ENCODE measurements at regions not wholly inside any gene's neighbourhood (a gene's known extent, or its start where the extent isn't known, plus 50 kb on each side); places are given as distances from the start of the nearest gene placed in this dataset.

DNA sequence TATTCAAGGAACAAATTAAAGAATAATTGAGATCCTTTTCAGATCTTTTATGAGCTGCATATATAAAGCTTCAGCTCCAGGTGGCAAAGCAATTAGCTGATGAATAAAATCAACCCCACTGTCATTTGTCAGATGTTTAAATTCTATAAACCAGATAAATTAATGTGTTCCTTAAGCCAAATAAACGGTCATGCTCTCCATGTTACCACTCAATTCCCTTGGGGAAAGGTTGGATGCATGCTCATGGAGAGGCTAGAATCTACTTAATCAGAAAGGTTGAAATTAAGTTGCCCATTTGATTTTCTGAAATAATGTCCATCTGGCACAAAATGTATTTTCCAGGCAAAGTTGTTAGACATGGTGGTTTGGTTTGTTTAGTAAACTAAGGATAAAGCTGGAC, 282.5 kb upstream of the SPRED2 start:
- TF ChIP-seq, protein P1, sequence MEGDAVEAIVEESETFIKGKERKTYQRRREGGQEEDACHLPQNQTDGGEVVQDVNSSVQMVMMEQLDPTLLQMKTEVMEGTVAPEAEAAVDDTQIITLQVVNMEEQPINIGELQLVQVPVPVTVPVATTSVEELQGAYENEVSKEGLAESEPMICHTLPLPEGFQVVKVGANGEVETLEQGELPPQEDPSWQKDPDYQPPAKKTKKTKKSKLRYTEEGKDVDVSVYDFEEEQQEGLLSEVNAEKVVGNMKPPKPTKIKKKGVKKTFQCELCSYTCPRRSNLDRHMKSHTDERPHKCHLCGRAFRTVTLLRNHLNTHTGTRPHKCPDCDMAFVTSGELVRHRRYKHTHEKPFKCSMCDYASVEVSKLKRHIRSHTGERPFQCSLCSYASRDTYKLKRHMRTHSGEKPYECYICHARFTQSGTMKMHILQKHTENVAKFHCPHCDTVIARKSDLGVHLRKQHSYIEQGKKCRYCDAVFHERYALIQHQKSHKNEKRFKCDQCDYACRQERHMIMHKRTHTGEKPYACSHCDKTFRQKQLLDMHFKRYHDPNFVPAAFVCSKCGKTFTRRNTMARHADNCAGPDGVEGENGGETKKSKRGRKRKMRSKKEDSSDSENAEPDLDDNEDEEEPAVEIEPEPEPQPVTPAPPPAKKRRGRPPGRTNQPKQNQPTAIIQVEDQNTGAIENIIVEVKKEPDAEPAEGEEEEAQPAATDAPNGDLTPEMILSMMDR (IDR thresholded peaks at IDR 0.05; ENCODE audit: insufficient read depth, low read length, poor library complexity, severe bottlenecking): no peak
- TF ChIP-seq EZH2phosphoT487 (conservative IDR thresholded peaks at IDR 0.05; ENCODE audit: low read length): no peak
